HL-60/S4 (cell line): ENCODE measurements at regions not wholly inside any gene's neighbourhood (a gene's known extent, or its start where the extent isn't known, plus 50 kb on each side); places are given as distances from the start of the nearest gene placed in this dataset.

Experiments used
- in situ Hi-C: fragments of 300-500 bp; cut with MboI; formaldehyde crosslinking; loops from 2 replicates; pipeline ENCODE4 v1.14.3; 2022; ENCODE audit warnings: low sequenced_read_pairs

DNA sequence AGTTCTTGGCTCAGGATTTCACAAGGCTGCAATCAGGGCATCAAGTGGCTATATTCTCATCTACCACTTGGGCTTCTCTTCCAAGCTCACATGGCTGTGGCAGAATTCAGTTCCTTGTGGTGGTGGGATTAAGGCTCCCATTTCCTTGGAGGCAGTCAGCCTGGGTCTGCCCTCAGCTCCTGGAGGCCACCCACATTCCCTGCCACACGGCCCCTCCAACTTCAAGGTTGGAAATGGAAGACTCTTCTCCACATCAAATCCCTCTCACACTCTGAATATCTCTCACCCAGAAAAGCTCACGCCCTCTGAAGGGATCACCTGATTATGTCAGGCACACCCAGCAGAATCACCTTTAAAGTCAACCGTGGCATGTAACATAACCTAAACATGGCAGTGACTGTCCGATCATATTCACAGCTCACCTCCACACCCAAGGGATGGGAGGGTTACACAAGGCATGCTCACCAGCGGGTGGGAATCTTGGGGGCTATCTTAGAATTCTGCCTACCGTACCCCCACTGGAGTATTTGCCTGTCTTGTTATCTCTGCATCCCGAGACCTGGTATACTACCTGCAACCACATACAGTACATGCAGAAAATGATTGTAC is 256.2 kb upstream of the KLHL29 start:
- in situ Hi-C loops: no loop called here

DNA sequence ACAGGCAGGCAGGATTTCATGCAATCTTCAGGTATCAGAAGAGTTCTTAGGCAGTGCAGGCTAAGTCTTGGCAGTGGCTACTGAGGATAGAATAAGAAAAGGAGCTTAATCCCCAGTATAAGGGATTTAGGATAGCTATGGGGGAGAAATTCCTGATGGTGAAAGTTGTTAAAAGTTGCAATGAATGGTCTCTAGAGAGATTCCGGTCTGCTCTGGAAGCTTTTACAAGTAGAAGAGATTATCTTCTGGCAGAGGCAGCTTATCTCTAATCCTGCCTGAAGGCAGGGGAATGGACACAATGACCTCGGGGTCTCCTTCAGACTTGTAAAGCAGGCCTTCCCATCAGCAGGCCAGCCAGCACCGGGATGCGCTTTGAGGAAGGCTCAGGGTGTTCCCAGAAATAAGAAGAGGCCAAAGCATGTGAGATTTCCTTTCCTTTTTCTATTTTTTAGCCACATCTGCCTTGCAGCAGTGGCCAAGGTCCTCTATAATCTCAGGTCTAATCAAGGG is 253.9 kb upstream of the KLHL29 start:
- in situ Hi-C loops: no loop called here

GRCh38 chr2:23132000-23132399 is 253.0 kb upstream of the KLHL29 start:
- in situ Hi-C loops: no loop called here

DNA sequence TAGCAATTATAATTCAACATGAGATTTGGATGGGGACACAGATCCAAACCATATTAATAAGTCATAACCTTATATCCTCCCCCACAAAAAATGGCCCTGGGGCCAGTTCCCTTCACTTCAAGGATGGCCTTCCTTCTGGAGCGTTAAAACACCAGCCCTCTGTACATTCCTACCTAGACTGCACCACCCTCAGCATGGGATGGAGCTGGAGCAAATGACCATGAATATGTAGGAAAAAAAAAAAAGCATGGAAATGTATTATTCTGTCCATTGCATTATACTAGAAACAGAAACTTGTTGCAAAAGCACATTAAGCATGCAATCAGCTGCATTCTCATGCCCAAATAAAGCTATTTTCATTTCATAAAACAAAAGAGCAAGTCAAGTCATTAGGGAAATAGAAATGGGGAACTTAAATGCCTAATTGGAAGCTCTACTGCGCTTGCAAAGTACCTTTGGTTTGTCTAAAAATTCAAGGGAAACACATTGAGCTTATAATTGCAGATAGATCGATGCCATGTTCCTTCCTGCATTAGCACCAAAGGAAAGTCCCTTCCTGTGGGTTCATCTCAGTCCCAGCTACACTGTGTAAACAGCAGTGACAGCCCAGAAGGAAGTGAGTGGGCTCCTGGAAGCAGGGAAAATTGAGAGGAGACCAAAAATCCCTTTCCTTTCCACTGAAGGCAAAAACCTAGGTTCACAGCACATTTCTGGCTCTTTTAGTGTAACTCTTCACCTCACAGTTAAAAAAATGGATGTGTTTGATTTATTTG is 252.0 kb upstream of the KLHL29 start:
- in situ Hi-C loops: no loop called here

- in situ Hi-C loops: no loop called here
These were observed 250.3 kb upstream of the KLHL29 start for GRCh38 chr2:23134726-23135125.

DNA sequence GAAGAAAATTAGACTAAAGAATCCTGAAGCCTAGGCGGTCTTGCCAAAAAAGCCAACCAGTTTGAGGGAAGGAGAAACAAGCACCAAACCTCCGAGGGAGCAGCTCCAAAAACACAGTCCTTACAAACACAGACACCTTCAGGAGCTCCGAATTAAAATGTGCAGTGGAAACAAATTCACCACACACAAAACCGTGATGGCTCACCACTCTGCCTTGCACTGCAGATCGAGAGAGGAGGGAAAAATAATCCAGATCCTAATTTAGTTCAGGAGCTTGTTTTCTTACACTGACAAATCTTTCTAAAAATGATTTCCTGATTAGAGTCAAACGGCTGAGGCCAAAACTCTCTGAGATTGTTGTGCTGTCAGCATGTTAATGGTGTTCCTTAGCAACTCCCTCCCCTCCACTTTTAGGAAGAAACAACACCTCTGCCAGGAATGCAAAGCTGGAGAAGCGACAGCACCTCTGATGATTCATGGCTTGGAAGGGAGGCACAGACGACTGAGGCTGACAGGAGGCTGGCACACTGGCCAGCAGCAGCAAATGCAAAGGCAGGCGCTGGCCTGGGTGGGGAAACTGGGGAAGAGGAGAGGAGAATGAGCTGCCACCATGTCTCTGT is 249.4 kb upstream of the KLHL29 start:
- in situ Hi-C loops: no loop called here

- in situ Hi-C loops: no loop called here
These were observed 247.8 kb upstream of the KLHL29 start for GRCh38 chr2:23137166-23137565.

DNA sequence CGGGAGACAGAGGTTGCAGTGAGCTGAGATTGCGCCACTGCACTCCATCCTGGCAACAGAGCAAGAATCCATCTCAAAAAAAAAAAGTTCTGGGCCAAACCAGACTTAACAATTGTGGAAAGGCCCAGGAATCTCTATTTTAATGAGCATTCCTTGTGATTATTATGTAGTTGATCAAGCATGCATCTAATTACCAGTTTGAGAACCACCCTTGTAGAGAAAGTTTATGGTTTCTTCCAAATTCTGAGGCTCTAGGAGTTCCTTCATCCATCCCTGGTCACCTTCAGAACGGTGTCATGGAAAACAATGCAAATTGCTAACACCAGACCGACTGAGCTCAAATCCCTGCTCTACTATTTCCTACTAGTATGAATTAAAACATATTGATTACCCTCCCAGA is 246.3 kb upstream of the KLHL29 start:
- in situ Hi-C loops: no loop called here

DNA sequence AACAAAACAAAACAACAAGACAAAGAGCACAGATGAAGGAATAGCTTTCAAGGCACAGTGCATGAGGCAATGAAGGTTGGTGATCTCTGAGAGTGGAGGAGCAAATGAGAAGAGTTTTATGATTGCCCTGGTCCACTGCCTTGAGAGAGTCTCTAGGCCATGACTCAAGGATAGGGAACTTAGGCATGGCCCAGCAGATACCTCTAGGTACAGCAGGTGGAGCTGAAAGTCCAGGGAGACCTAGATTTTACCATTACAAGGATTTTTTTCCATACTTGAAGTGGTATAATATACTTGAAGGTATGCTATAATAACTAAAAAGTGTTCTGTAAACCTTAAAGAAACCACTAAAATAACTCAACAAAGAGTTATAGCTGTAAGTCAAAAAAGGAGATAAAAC is 239.5 kb upstream of the KLHL29 start:
- in situ Hi-C loops: no loop called here

- in situ Hi-C loops: no loop called here
These were observed 239.0 kb upstream of the KLHL29 start for GRCh38 chr2:23146011-23146410.

- in situ Hi-C loops: no loop called here
These were observed 236.6 kb upstream of the KLHL29 start for GRCh38 chr2:23148342-23148741.

DNA sequence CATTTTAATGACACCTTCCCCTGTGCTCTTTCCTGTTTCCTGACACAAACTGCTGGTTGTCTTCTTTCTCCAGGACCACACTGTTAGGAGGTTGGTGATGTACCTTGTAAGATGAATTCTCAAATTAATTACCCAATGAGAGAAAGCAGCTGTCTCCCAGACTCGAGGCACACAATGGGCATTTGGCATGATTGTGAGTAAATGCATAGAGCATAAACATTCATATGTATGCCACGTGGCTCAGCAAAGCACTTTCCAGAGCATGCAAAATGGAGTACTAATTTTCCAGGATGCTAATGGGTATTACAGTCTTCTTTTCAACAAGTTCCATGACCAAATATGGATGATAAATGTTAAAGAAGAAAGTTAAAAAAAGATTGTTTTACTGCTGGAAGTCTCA is 235.2 kb upstream of the KLHL29 start:
- in situ Hi-C loops: no loop called here

DNA sequence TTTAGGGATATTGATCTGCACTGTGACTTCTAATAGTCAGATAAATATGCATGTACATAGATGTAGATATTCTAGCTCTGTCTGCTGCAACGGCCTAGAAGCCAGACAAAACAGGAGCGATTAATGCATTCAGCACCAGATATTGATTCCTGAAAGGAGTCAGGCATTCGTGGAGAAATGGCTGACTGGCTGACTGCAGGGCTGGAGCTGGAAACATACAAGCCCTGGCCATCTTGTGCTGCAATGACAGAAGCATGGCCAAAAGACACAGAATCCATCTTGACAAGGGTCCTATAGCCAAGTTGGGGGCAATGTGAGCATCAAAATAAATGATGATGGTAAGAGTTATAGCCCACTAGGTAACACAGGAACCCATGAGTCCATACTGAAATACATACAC is 231.5 kb upstream of the KLHL29 start:
- in situ Hi-C loops: no loop called here

- in situ Hi-C loops: no loop called here
These were observed 230.0 kb upstream of the KLHL29 start for GRCh38 chr2:23155022-23155421.

- in situ Hi-C loops: no loop called here
These were observed 227.2 kb upstream of the KLHL29 start for GRCh38 chr2:23157812-23158211.

DNA sequence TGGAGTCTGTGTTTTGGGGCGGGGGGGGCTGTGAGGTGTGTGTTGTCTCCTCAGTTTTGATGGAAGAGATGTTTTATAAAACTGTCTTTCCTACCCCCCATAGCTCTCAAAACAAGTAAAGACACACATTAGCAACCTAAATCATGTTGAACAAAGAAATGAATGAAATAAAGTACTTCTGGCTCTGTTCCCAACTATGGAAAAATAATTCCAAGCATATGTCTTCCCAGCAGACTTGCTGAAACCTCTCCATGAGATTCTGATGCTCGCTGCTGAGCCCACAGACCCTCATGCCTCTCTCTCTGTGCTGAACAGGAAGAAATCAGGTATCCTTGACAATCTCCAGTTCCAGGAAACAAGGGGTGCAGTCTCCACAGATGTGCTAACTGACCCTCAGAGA is 226.7 kb upstream of the KLHL29 start:
- in situ Hi-C loops: no loop called here

DNA sequence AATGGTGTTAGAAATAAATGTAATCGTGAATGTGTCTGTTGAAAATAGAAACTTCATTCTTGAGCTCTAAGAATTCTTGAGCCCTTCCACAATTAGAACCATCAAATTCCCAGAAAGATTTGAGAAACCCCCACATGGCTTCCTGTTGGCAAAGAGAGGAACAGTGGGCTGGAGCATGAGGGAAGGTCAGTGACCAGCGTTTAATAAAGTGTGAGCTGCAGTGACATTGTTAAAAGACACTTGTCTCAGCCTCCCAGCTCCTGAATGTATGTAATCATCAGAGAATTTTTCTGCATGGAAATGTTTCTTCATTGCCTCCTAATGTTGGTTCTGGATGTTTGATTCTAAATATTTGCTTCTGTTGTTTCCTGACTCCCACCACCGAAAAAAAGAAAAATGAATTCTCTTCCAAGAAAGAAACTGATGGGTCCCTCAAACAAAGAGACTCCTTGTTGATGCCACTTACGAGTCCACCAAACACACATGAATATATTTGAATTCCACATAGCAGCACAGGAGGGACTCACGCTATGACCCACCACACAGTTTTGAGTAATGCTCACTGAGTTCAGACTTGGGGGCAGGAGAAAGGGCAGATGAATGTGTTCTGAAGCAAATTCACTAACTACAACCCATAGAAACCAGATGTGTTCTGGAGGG is 225.1 kb upstream of the KLHL29 start:
- in situ Hi-C loops: no loop called here

- in situ Hi-C loops: no loop called here
These were observed 220.8 kb upstream of the KLHL29 start for GRCh38 chr2:23164173-23164572.

DNA sequence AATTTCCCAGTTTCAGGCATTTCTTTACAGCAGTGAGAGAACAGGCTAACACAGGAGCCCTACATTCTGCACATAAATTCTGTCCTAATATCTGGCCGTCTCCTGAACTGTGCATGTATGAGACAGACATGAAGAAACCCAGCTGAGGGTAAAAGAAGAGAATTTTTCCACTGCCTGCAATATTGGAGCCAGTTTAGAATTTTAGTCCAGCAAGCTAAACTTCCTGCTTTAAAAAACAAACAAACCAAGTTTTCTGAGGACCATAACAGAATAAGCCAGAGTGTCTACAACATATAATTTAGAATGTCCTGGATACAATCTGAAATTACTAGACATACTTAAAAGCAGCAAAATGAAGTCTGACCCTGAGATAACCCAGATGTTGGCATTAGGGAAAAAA is 215.1 kb upstream of the KLHL29 start:
- in situ Hi-C loops: no loop called here

DNA sequence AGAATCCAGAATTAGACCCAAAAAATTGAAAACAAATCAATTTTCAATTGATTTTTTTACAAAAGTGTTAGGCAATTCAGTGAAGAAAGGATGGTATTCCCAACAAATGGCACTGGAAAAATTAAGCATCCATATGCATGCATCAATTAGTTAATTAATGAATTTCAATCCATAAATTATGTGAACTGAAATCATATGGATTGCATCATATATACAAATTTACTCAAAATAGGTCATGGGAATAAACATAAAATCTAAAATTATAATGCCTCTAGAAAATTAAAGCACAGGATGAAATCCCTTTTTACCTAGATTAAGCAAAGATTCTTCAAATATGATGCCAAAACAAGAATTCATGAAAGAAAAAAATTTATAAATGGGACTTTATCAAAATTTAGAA is 213.9 kb upstream of the KLHL29 start:
- in situ Hi-C loops: no loop called here

- in situ Hi-C loops: no loop called here
These were observed 206.6 kb upstream of the KLHL29 start for GRCh38 chr2:23178396-23178795.

DNA sequence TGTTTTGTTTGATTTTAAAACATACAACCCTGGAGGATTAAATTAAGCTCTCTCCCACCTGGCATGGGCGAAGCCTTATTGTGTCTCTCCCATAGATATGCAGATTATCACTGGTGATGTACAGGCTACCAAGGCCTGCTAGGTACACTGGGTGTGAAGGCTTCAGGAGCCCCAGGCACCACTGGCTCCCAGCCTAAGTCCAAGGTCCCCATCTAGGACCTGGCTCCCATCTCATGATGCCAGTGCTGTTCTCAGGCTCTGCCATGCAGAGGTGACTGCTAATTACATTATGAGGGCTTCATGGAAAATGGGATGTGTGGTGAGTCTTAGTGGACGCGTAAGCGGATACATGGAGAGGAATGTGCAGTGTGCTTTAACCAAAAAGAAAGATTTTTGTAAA is 201.2 kb upstream of the KLHL29 start:
- in situ Hi-C loops: no loop called here
